GM12801 (cell line): ENCODE measurements at regions not wholly inside any gene's neighbourhood (a gene's known extent, or its start where the extent isn't known, plus 50 kb on each side); places are given as distances from the start of the nearest gene placed in this dataset.

Experiments
- TF ChIP-seq, protein P1 (sequence below): IDR thresholded peaks from one replicate; pipeline ENCODE4 v1.5.1; 2011; ENCODE audit warnings: control low read depth; ENCODE audit not compliant: insufficient read length; ENCODE audit errors: extremely low read depth

DNA sequence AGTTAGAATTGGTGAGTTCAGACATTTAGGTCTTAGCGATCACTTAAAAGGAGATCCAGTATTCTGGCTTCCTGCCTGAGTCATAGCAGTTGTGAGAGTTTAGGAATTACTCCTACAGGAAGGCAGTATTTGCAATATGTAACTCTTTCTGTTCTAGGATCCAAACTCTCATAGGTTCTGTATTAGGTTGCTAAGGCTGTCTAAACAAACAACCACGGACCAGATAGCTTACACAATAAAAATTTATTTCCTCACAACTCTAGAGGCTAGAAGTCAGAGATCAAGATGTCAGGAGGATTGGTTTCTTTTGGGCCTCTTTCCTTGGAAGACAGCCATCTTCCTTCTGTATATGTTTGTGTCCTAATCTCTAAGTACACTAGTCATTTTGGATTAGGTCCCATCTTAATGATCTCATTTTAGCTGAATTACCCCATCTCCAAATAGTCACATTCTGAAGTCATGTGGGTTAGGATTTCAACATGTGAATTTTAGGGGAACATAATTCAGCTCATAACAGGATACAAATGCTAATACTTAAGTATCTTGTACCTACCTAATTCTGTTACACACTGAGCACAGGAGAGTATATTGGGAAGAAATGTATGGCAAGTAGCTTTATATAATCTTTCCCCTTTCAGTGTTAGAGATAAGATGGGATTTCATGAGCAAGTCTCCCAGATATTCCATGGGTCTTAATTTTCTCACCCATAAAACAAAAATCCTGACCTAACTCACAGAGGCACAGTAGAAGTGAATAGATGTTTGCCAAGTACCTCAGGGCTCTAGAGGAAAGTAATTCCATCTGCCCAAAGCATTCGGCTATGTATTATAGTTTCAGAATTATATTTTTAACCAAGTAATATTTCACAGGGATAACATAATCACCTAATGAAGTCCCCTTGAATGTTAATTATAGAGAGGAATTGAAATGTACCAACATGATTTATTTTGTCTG, 144.4 kb downstream of the PTBP2 start:
- TF ChIP-seq, protein P1, sequence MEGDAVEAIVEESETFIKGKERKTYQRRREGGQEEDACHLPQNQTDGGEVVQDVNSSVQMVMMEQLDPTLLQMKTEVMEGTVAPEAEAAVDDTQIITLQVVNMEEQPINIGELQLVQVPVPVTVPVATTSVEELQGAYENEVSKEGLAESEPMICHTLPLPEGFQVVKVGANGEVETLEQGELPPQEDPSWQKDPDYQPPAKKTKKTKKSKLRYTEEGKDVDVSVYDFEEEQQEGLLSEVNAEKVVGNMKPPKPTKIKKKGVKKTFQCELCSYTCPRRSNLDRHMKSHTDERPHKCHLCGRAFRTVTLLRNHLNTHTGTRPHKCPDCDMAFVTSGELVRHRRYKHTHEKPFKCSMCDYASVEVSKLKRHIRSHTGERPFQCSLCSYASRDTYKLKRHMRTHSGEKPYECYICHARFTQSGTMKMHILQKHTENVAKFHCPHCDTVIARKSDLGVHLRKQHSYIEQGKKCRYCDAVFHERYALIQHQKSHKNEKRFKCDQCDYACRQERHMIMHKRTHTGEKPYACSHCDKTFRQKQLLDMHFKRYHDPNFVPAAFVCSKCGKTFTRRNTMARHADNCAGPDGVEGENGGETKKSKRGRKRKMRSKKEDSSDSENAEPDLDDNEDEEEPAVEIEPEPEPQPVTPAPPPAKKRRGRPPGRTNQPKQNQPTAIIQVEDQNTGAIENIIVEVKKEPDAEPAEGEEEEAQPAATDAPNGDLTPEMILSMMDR: no peak

DNA sequence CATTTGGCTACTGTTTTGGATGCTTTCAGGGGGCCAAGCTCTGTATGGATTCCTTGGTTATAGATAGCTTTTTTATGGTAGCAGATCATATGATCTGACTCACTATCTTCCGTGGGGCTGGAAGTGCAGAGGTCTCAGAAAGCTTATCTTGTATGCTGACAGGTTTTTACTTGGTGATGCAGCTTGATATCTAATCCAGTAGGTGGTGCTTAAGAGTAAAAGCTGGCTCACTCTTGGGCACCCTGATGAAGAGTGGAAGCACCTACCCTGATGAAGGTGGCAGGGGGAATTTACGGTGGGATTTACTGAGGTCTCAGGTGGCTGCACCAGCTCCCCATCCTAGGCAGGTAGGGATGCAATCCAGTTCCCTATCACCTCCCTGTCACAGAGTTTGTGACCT, 151.2 kb downstream of the PTBP2 start:
- TF ChIP-seq, protein P1: no peak

DNA sequence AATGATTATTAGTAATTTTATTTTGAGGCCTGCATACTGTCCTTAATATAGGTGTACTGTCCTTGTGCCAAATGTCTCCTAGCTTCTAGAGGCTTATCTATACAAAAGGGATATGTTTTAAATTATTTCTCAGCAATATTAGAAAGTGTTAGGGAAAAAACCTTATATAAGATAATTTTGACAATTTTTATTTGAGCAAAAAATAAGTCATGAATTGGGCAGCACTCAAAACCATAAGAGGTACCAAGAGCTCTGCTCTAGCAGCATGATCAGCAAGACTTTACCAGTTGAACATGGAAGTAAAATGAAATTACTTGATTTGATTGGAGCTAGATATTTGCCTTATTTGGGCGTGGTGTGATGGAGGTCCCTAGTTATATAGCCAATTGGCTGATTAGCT, 157.1 kb downstream of the PTBP2 start:
- TF ChIP-seq, protein P1: no peak

DNA sequence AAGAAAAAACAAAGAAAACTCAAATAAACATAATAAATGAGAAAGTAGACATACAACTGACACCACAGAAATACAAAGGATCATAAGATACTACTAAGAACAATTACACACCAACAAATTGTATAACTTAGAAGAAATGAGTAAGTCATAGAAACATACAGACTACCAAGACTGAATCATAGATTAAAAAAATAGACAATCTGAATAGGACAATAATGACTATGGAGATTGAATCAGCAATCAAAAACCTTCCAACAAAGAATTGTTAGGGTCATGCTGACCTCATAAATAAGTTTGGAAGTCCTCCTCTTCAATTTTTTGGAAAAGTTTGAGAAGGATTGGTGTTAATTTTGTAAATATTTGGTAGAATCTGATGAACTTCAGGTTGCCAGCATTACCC, 159.0 kb downstream of the PTBP2 start:
- TF ChIP-seq, protein P1: no peak

DNA sequence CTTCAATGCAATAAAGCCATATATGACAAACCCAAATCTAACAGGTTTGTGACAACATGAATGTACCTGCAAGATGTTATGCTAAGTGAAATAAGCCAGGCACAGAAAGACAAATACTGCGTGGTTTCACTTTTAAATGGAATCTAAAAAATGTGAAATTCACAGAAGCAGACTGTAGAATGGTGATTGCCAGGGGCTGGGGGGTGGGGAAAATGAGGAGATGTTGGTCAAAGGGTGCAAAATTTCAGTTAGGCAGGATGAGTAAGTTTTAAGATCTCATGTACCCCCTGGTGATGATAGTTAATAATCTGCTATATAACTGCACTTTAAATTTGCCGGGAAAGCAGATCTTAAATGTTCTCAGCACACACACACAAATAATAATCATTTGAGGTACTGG, 160.5 kb downstream of the PTBP2 start:
- TF ChIP-seq, protein P1: no peak

DNA sequence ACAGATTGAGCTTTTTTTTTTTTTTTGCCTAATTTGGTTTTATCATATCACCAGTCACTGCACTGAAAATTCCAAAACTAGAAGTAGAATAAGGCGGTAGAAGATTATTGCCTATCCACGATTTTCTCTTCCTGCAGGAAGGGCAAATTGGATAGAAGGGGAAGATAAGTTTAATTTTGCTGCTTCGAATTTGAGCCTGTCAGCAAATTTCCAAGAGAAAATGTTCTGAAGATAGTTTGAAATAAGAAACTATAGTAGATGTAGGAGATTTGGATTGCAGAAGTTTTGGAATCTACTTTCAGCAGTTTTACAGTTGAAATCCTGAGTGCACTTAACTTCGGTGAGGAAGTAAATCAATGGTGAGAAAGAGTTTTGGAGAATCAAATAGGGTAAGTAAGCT, 164.9 kb downstream of the PTBP2 start:
- TF ChIP-seq, protein P1: no peak

DNA sequence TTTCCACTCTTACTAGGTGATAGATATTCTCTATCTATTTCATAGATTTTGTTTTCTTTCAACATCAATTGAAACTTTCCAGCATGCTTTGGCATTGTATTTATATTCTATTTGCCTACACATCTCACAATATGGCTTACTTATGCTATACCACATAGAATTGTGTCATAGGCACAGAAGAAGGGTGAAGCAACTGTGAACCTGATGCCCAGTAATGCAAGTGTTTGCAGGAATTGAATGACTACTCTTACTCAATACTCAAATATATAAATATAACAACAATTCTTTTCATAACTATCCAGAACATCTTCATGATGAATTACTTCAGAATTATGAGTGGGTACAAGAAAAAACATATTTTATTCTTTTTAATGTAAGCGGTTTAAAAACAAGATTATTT, 165.9 kb downstream of the PTBP2 start:
- TF ChIP-seq, protein P1: no peak
